Adrenal gland (tissue), 9 donors: ENCODE measurements at regions not wholly inside any gene's neighbourhood (a gene's known extent, or its start where the extent isn't known, plus 50 kb on each side); places are given as distances from the start of the nearest gene placed in this dataset.

ENCODE experiments used
- DNase-seq, 7 donors: peaks; one replicate each; pipeline ENCODE4 v3.0.0-alpha.2; 2019 to 2020
- H3K27ac ChIP-seq, 5 donors: fragments of 200-600 bp; sonication (generic) in 4 of 5; 1 replicate in 3 of 5; 2 replicates in 2 of 5; pipeline versions ENCODE4 v1.5.1 to v1.8.0; 2016 to 2020; ENCODE audit warnings: mild to moderate bottlenecking in 1 of 5
- H3K27me3 ChIP-seq: fragments of 200-600 bp; 2 replicates; pipeline ENCODE4 v1.8.0; 2021
- H3K36me3 ChIP-seq, 2 donors: fragments of 200-600 bp; replicated peaks in 1 of 2; 1 replicate in 1 of 2; 2 replicates in 1 of 2; pipeline versions ENCODE4 v1.5.1 to v1.8.0; 2018 to 2022
- H3K4me1 ChIP-seq, 2 donors: fragments of 200-600 bp; replicated peaks in 1 of 2; 1 replicate in 1 of 2; 2 replicates in 1 of 2; pipeline versions ENCODE4 v1.5.1 to v1.8.0; 2018 to 2021
- H3K4me3 ChIP-seq, 4 donors: fragments of 200-600 bp; sonication (generic) in 3 of 4; one replicate each; pipeline ENCODE4 v1.5.1; 2016 to 2018
- H3K9me3 ChIP-seq, 3 donors: fragments of 200-600 bp; sonication (generic) in 1 of 3; replicated peaks in 1 of 3; 1 replicate in 2 of 3; 2 replicates in 1 of 3; pipeline versions ENCODE4 v1.5.1 to v1.8.0; 2016 to 2021
- POLR2A ChIP-seq, 2 donors: fragments of 450-650 bp; IDR thresholded peaks; one replicate each; pipeline ENCODE4 v1.6.1; 2017; ENCODE audit warnings: antibody characterized with exemption in 2 of 2, mild to moderate bottlenecking in 2 of 2, moderate library complexity in 1 of 2
- WGBS, 4 donors: extraction: QIAGEN DNeasy Blood & Tissue Kit in 2 of 4; methylation state at CpG; one replicate each; pipeline versions ENCODE4 v1.1.5 to v1.1.7; 2013 to 2017; 5-methylcytosine and 5-hydroxymethylcytosine counted together
- intact Hi-C, 2 donors: fragments of 100-400 bp; cut with DNase I; formaldehyde crosslinking; loops; one replicate each; pipeline versions ENCODE4 v1.14.1 to v1.15.0; 2022 to 2023
- TF ChIP-seq, protein P1 (sequence below), 6 experiments: fragments of 450-650 bp in 4 of 6; fragments of 200-600 bp in 2 of 6; sonication (generic) in 1 of 6; IDR thresholded peaks; 1 replicate in 5 of 6; 2 replicates in 1 of 6; pipeline versions ENCODE4 v1.5.1 to v1.8.0; 2016 to 2021; ENCODE audit warnings: antibody characterized with exemption in 6 of 6, mild to moderate bottlenecking in 2 of 6, moderate library complexity in 1 of 6
- donor health status: healthy with polysubstance abuse.
- donor health status: Bipolar disorder and iron deficiency.
- donor health status: DM: yes; HTN: yes; CAD: no.
- donor health status: DM: no; HTN: no; CAD: no.
- donor health status: DM: no; HTN: no; CAD: no.

DNA sequence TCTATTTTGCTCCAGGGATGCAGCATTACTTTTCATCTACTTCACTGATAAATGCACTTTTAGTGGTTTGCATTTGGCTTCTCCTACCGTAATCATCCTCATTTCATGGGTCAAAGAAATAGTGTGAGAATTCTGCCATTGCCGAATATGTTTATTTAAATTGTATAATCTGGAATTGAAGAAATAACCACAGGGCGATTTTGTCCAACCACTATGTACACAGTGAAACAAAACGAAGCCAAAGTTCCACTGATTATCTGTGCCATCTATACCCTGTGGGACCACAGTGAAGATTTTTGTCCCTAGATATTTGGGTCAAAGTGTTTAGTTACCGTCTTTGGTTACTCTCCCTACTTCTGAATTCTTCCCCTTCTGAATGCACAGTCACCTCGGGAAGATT is 888.6 kb upstream of the NRXN1 start:
- Histone ChIP-seq H3K27ac (no peak overlapping the region), H3K27me3 (no peaks in the 10 kb centered on the region), H3K9me3 (peaks cover 0 to 4% (median 0%) of the 10 kb centered on the region in 3 donors), H3K36me3 (no peaks in the 10 kb centered on the region), H3K4me1 (no peaks in the 10 kb centered on the region), H3K4me3 (no peak overlapping the region)
- no peak for TF ChIP-seq POLR2A (IDR thresholded peaks at IDR 0.05)
- TF ChIP-seq, protein P1, sequence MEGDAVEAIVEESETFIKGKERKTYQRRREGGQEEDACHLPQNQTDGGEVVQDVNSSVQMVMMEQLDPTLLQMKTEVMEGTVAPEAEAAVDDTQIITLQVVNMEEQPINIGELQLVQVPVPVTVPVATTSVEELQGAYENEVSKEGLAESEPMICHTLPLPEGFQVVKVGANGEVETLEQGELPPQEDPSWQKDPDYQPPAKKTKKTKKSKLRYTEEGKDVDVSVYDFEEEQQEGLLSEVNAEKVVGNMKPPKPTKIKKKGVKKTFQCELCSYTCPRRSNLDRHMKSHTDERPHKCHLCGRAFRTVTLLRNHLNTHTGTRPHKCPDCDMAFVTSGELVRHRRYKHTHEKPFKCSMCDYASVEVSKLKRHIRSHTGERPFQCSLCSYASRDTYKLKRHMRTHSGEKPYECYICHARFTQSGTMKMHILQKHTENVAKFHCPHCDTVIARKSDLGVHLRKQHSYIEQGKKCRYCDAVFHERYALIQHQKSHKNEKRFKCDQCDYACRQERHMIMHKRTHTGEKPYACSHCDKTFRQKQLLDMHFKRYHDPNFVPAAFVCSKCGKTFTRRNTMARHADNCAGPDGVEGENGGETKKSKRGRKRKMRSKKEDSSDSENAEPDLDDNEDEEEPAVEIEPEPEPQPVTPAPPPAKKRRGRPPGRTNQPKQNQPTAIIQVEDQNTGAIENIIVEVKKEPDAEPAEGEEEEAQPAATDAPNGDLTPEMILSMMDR (IDR thresholded peaks at IDR 0.05), result no peak
- no peak for DNase-seq
- intact Hi-C loops, result no loop called here
- WGBS, 4 donors, result 57 to 80% (median 74%) methylated on average over 6 of the region's 6 CpGs

DNA sequence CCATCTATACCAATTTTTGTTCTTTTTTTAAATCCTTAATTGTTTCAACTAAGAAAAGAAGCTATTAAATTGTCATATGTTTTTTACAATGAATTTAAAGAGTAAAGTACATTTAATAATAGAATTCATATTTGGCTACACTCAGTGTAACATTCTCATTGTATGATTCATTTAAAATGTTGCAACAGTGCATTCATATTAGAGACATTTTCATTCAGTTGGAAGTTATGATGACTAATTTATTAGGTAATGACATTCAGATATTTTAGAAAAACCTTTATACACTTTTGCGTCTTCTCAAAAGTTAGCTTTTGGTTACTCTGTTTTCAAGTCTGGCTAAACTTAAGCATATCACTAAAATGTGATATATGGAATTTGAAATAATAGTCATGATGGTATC is 887.5 kb upstream of the NRXN1 start:
- H3K9me3 ChIP-seq, result peaks cover 0 to under 1% (median 0%) of the 10 kb centered on the region in 3 donors
- 67 to 78% (median 72%) methylated on average over 1 of the region's 1 CpG for WGBS, 4 donors

DNA sequence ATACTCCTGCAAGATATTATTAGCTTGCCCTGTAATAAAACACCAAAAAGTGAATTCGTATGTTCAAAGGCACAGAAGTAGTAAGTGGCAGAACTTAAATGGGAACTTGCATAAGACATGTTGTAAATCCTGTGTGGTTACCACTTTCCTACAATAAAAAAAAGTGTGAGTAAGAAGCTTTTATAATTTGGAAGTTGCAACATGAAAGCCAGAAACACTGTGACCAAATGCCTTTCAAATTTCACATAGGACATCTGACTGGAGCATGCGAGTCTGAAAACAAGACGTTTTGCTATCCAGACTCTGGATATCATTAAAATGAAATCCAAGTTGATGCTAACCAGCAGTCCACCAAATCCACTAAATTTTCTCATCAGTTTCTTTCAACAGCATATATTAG is 886.2 kb upstream of the NRXN1 start:
- intact Hi-C loops, result no loop called here
- Histone ChIP-seq H3K36me3 (no peaks in the 10 kb centered on the region), H3K9me3 (no peaks in the 10 kb centered on the region), H3K27me3 (no peaks in the 10 kb centered on the region), H3K4me3 (no peak overlapping the region), H3K4me1 (no peaks in the 10 kb centered on the region), H3K27ac (no peak overlapping the region)
- WGBS, 4 donors, result 63 to 71% (median 66%) methylated on average over 3 of the region's 3 CpGs
- no peak for DNase-seq
- TF ChIP-seq, protein P1 (IDR thresholded peaks at IDR 0.05), result no peak
- no peak for TF ChIP-seq POLR2A (IDR thresholded peaks at IDR 0.05)

More for the DNA sequence above, 887.5 kb upstream of the NRXN1 start:
- Histone ChIP-seq H3K4me3 (no peak overlapping the region), H3K27ac (no peak overlapping the region), H3K27me3 (no peaks in the 10 kb centered on the region), H3K4me1 (no peaks in the 10 kb centered on the region), H3K36me3 (no peaks in the 10 kb centered on the region)
- TF ChIP-seq, protein P1 (IDR thresholded peaks at IDR 0.05), result no peak
- TF ChIP-seq POLR2A (IDR thresholded peaks at IDR 0.05), result no peak
- no peak for DNase-seq
- intact Hi-C loops, result no loop called here

DNA sequence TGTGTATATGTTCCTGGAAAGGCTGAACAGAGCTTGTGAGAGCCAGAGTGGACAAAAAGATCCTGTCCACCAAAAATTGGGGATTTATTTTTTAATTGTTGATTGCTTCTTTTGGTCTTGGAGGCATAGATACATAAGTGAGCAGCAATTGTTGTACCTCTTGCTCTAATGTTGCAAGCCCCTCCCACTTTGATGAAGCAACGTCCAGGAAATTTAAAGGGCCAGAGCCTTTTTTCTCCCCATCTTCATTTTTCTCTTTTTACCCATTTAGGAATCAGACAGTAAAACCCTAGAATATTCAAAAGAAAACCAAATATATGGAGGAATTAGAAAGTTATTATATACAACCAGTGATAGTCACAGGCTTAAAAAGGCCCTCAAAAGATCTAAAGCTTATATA is 871.8 kb upstream of the NRXN1 start:
- Histone ChIP-seq H3K27me3 (no peaks in the 10 kb centered on the region), H3K9me3 (no peaks in the 10 kb centered on the region), H3K4me3 (no peak overlapping the region), H3K27ac (no peak overlapping the region), H3K4me1 (no peaks in the 10 kb centered on the region), H3K36me3 (no peaks in the 10 kb centered on the region)
- no peak for DNase-seq
- intact Hi-C loops, result no loop called here
- 26 to 34% (median 29%) methylated on average over 1 of the region's 1 CpG for WGBS, 4 donors
- TF ChIP-seq, protein P1 (IDR thresholded peaks at IDR 0.05), result no peak
- TF ChIP-seq POLR2A (IDR thresholded peaks at IDR 0.05), result no peak
